HG03520 (cell line): ENCODE measurements at regions not wholly inside any gene's neighbourhood (a gene's known extent, or its start where the extent isn't known, plus 50 kb on each side); places are given as distances from the start of the nearest gene placed in this dataset.
"Not testable (repeated sequence)": the region's sequence is repeated elsewhere in the genome, so short reads cannot be mapped to it uniquely, and the experiment has no call there.

Experiments
- ATAC-seq: cut with Tn5 transposase; IDR thresholded peaks from one replicate; pipeline ENCODE4 v1.9.1; 2021; ENCODE audit warnings: mild to moderate bottlenecking, moderate library complexity; ENCODE audit not compliant: unreplicated experiment

- ATAC-seq = no peak
These were observed 123.8 kb upstream of the ID2 start for GRCh38 chr2:8558096-8558495.

- ATAC-seq = no peak
These were observed 122.9 kb upstream of the ID2 start for GRCh38 chr2:8558956-8559355.

DNA sequence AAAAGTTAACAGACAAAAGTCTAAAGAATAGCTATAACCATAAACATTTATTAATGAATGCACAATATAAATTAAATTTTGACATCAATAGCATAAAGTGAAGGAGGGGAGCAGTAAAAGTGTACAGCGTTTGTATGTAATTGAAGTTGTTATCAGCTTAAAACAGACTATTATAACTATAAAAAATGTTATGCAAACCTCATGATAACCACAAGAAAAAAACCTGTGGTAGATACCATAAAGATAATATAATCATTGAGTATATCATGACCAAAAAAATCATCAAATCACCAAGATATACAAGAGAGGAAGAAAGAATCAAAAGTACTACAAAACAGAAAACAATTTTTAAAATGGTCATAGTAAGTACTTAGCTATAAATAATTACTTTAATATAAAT lies 122.1 kb upstream of the ID2 start:
- ATAC-seq = no peak

DNA sequence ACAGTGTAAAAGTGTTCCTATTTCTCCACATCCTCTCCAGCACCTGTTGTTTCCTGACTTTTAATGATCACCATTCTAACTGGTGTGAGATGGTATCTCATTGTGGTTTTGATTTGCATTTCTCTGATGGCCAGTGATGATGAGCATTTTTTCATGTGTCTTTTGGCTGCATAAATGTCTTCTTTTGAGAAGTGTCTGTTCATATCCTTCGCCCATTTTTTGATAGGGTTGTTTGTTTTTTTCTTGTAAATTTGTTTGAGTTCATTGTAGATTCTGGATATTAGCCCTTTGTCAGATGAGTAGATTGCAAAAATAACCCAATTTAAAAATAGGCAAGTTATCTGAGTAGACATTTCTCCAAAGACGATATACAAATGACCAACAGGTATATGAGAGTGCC lies 120.2 kb upstream of the ID2 start:
- ATAC-seq = not testable (repeated sequence)

DNA sequence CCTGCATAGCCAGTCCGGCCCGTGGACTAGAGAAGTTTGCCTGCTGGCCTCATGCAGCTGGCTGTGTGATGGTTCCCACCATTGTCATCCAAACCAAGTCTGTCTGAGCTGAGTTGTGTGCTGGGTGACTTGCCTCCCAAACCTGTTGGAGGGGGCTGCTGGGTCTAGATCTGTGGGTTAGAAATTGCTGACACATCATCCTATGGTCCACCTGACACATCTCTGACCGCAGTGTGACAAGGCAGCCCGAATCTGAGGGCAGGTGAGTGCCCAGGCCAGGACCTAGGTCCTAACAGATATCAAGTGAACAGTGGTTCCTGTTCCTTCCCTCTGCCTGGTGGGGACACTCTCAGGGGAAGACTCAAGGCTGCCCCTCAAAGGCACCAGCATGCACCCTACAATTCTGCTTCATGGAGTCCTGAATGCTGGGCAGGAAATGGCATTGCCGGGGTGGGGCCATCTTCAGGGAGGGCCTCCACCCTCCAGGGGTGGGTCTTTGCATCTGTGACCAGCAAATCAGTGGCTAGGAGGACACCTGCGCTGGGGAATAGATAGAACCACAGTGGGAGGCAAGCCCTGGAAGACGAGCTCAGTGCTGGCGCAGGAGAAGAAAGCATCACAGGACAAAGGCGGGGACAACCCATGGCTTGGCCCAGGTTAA lies 117.9 kb upstream of the ID2 start:
- ATAC-seq = no peak

DNA sequence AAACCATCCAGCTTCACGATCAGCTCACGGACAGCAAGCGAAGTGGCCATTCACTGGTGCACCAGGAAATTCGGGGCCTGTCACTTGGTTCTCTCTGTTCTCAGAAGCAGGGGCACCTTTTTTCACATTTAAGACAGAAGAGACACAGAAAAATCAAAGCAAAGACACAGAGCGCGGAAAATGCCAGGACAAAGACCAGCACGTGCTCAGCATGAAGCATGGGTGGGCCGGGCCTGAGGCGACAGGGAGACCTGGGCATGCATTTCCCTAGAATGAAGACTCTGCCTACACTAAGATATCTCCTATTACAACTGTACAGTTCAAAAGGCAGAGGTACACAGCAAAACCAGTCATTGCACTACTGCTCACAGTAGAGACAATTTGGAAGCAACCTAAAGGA lies 117.4 kb upstream of the ID2 start:
- ATAC-seq = no peak

DNA sequence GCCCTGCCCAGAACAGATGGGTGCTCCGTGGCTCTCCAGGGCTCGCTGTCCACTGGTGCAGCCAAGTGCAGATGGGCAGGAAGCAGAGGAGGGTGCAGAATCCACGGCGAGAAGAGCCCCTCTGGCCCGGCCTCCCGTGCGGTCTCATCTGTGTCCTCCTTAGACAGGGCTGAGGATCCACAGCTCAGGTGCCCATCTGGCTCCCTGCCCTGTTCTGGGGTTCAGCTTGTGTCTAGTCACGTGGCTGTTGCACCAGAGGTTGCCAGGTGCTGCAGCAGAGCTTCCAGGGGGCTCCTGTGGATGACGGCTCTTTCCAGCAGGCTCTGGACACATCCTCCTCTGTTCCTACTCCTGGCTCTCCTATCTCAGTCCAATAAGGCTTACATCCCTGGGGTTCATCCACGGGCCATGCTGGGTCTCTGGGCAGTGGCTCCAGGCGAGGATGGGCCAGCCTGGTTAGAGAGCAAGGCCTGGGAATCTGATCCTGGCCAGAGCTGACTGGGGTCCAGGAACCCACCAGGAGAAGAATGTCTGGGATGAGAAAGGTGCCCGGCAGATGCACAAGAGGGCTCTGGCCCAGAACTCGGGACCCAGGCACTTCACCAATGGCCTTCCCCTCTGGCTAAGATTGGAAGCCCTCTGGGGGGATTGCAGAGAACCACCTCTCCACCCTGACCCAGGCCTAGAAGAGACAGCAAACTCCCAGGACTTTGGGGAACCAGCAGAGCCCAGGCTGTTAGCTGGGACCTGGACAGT lies 116.3 kb upstream of the ID2 start:
- no peak for ATAC-seq

GRCh38 chr2:8566155-8566670 lies 115.6 kb upstream of the ID2 start:
- no peak for ATAC-seq

GRCh38 chr2:8566774-8567468 lies 114.9 kb upstream of the ID2 start:
- no peak for ATAC-seq

- ATAC-seq = no peak
These were observed 114.2 kb upstream of the ID2 start for GRCh38 chr2:8567469-8568260.

DNA sequence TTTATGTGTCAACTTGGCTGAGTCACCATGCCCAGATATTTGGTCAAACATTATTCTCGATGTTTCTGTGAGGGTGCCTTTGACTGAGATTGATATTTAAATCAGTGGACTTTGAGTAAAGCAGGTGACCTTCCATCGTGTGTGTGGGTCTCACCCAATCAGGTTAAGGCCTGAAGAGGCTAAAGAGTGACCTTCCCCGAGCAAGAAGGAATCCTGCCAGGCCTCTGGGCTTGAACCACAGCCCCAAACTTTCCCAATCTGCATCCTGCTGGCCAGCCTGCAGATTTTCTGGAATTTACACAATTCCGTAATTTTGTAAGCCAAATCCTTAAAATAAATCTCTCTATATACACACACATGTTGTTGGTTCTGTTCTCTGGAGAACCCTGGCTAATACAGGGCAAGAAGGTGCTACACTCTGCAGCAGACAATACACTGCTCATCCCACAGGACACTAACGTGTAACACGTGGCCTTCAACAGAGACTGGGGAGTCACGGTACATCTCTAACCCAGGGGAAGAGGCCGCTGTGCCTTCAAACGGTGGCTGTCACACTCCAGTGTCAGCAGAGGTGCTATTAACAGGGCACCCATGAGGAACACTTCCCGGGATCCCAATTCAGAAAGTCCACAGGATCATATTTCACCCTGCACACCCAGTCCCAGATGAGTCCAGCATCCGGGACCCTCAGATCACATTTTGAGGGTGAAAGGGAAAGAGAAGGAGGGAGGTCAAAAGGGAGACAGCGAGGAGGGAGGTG lies 113.1 kb upstream of the ID2 start:
- ATAC-seq = no peak

GRCh38 chr2:8569332-8569930 lies 112.4 kb upstream of the ID2 start:
- ATAC-seq = no peak

DNA sequence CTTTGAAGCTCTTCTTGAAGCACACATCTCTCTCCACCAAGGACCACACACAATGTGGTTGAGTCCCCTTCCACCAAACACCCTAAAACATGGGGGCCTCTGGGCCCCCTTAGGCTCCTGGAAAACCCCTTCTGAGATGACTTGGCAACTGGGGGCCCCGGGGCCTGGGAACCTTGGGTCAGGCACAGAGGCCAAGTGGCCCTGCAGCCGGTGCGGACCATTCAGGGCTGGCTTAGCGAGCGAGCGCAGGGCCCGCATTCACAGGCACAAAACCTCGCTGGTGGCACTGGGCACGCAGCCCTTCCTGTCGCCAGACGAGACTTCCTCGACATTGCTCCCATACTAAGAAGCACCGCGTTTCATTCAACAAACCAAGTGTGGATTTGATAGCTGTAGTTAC lies 111.2 kb upstream of the ID2 start:
- ATAC-seq = no peak

DNA sequence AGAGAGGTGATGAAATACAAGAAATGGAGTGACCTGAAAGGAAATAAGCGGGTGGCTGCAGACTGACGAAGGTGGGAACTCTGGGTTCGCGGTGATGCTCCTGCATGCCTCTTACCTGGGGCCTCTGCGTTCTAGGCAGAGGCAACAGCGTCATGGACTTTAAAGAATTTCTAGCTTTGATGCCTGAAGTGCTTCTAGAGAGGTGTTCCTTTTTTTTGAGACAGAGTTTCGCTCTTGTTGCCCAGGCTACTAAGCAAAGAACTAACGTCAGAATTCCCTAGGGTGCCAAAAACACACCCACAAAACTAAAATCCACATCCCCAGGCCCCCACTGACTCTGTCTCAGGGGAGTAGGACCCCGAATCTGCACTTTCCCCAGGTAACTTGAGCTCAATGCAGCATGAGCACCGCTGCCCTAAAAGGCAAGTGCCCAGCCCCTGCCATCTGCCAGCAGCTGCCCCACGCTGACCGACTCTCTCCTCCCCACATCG lies 110.5 kb upstream of the ID2 start:
- no peak for ATAC-seq

- ATAC-seq = no peak
These were observed 109.9 kb upstream of the ID2 start for GRCh38 chr2:8571792-8572499.

GRCh38 chr2:8572712-8573233 lies 109.1 kb upstream of the ID2 start:
- ATAC-seq = no peak

GRCh38 chr2:8573234-8573941 lies 108.5 kb upstream of the ID2 start:
- ATAC-seq = no peak

GRCh38 chr2:8573942-8574195 lies 108.0 kb upstream of the ID2 start:
- no peak for ATAC-seq
